MG63 (cell line): ENCODE measurements at regions not wholly inside any gene's neighbourhood (a gene's known extent, or its start where the extent isn't known, plus 50 kb on each side); places are given as distances from the start of the nearest gene placed in this dataset.
A peak's percentile ranks its signal among the peaks of the same experiment; 100 is the strongest.

Experiments
- DNase-seq: peaks from one replicate; pipeline ENCODE4 v3.0.0-alpha.2; 2020
- H3K27me3 ChIP-seq: fragments of 250-450 bp; sonication (Bioruptor Pico); 2 replicates; pipeline ENCODE4 v1.5.1; 2020; ENCODE audit warnings: mild to moderate bottlenecking, moderate library complexity
- H3K36me3 ChIP-seq: fragments of 250-450 bp; sonication (Bioruptor Pico); 2 replicates; pipeline ENCODE4 v1.5.1; 2020; ENCODE audit warnings: mild to moderate bottlenecking, moderate library complexity
- H3K4me3 ChIP-seq: fragments of 250-450 bp; sonication (Bioruptor Pico); 2 replicates; pipeline ENCODE4 v1.5.1; 2020; ENCODE audit warnings: mild to moderate bottlenecking, moderate library complexity
- H3K9me3 ChIP-seq: fragments of 250-450 bp; sonication (Bioruptor Pico); 2 replicates; pipeline ENCODE4 v1.5.1; 2020; ENCODE audit warnings: mild to moderate bottlenecking, moderate library complexity

DNA sequence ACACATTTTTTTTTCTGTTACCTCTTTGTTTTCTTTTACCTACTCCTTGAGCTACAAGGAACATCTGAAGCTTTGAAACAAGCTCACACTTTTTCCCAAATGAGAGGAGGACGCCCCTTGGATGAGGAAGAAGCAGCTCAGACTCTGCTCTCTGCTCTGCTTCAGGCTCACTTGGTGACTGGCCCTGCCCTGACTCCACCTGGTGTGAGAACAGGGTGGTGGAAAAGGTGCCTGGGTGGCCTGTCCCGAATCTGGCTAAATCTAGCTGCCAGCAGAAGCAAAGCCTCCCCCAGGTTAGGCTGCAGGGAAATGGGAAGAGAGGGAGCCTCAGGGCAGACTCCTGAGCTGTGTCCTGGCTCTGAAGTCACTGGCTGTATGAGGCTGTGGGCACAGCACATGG, 68.0 kb upstream of the CEACAM8 start:
- no peak for DNase-seq
- Histone ChIP-seq H3K9me3 (peaks cover 4% of the 10 kb centered on the region), H3K4me3 (no peak overlapping the region), H3K36me3 (no peaks in the 10 kb centered on the region), H3K27me3 (peaks cover 12% of the 10 kb centered on the region)

GRCh38 chr19:42660353-42660752, 65.6 kb upstream of the CEACAM8 start:
- no peak for DNase-seq
- Histone ChIP-seq H3K9me3 (peaks cover 4% of the 10 kb centered on the region), H3K27me3 (peaks cover 8% of the 10 kb centered on the region; the same call in 1 of the 2 replicates), H3K4me3 (no peak overlapping the region), H3K36me3 (no peaks in the 10 kb centered on the region)

DNA sequence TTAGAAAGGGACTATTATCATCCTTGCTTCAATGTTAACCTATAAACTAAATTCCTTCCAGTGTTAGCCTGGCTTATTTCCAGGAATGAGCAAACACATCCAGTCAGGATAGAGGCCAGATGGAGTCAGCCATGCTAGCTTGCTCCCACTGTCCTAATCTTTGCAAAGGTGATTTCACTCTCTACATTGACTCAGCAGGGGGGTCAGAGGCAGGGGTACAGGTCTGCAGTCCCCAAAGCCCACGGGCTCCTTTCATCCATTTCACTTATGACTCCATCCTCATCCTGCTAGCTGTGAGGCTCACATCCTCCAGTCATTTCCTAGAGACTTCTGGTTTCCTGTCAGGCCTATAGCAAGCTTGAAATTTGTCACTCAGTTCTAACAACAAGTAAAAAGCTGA, 63.4 kb upstream of the CEACAM8 start:
- peaks cover 6% of the 10 kb centered on the region; the same call in 1 of the 2 replicates for H3K27me3 ChIP-seq
- H3K36me3 ChIP-seq: no peaks in the 10 kb centered on the region
- H3K4me3 ChIP-seq: no peak overlapping the region
- no peak for DNase-seq
- peaks cover 4% of the 10 kb centered on the region for H3K9me3 ChIP-seq

DNA sequence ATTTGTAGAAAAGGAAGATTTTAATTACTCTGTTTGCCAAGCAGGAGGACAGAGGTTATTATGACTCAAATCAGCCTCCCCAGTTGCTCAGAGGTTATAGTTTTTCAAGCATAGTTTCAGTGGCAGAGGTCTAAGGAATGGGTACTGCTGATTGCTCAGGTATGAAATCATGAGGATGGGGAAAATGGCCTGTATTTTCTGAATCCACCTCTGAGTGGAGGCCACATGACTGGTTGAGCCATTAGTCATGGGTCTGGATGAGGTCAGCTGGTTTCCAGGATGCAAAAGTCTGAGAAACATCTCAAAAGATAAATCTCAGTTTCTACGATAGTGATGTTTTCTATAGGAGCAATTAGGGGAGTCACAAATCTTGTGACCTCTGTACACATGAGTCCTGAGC, 62.8 kb upstream of the CEACAM8 start:
- Histone ChIP-seq H3K27me3 (peaks cover 6% of the 10 kb centered on the region; the same call in 1 of the 2 replicates), H3K9me3 (peaks cover 4% of the 10 kb centered on the region), H3K36me3 (no peaks in the 10 kb centered on the region), H3K4me3 (no peak overlapping the region)
- no peak for DNase-seq

DNA sequence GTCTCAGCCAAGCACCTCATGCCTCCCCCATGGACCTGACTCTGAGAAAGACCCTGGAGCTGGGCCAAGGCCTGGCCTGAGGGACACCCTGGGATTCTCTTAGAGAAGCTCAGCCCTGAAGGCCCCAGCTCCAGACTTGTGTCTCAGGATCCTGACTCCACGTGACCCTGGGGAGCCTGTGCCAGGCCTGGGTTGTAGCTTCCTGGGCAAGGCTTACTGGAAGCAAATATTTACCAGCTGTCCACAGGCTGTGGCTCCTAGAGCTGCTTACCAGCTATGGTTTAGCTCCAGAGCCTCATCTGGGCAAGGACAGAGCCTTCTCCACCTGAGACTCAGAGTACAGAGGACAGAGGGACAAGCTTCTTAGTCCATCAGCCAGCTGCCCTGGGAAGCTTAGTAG, 61.0 kb upstream of the CEACAM8 start:
- Histone ChIP-seq H3K36me3 (no peaks in the 10 kb centered on the region), H3K27me3 (peaks cover 5% of the 10 kb centered on the region; the same call in 1 of the 2 replicates), H3K9me3 (peaks cover 6% of the 10 kb centered on the region), H3K4me3 (no peak overlapping the region)
- peak; percentile 46 for DNase-seq

DNA sequence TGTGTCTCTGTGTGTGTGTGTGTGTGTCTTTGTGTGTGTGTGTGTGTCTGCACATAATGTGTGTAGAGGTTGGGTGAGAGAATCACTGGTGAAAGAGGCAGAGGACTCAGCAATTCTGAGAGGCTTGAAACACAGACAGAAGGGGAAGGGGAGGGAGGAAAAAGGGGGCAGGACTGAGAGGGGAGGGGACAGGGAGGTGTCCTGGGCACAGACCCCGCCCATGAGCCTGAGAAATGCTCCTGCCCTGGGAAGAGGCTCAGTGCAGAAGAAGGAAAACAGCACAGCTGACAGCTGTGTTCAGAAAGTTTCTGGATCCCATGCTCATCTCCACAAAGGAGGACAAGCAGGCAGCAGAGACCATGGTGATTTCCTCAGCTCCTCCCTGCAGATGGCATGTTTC, 59.1 kb upstream of the CEACAM8 start:
- Histone ChIP-seq H3K36me3 (no peaks in the 10 kb centered on the region), H3K9me3 (peaks cover 3% of the 10 kb centered on the region), H3K4me3 (no peak overlapping the region), H3K27me3 (no peaks in the 10 kb centered on the region)
- peak; percentile 23 for DNase-seq

DNA sequence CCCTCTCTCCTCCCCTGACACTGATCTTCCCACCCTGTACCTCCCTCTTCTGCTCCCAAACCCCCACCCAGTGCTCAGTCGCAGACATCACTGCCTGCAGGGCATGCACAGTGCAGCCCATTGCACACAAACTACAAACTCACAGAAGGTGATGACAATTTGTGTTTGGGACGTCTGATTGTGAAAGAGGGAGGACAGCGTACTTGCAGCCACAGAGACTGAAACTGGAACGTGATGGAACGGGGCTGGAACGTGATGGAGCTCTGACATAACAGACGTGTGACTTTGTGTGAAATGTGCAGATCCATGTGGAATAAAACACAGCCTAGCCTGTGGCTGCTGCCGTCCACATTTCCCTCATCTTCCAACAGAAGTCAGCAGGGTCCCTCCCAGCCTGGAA, 57.3 kb upstream of the CEACAM8 start:
- no peaks in the 10 kb centered on the region for H3K36me3 ChIP-seq
- no peaks in the 10 kb centered on the region for H3K27me3 ChIP-seq
- no peak for DNase-seq
- H3K9me3 ChIP-seq: peaks cover 2% of the 10 kb centered on the region
- no peak overlapping the region for H3K4me3 ChIP-seq
